PFSK-1 (cell line): ENCODE measurements at regions not wholly inside any gene's neighbourhood (a gene's known extent, or its start where the extent isn't known, plus 50 kb on each side); places are given as distances from the start of the nearest gene placed in this dataset.

ENCODE experiments used
- FOXP2 ChIP-seq: optimal IDR thresholded peaks from 2 replicates; pipeline ENCODE3; 2011; ENCODE audit warnings: borderline replicate concordance, control low read depth, inconsistent platforms; ENCODE audit not compliant: insufficient read depth; ENCODE audit errors: extremely low read length, extremely low read depth
- POLR2AphosphoS5 ChIP-seq: IDR thresholded peaks from 2 replicates; pipeline ENCODE4 v1.6.1; 2012; ENCODE audit warnings: low read depth, mild to moderate bottlenecking, control low read depth, low read length, moderate library complexity
- SIN3A ChIP-seq: IDR thresholded peaks from 2 replicates; pipeline ENCODE4 v1.6.1; 2012; ENCODE audit warnings: mild to moderate bottlenecking, low read length, moderate library complexity, borderline replicate concordance; ENCODE audit not compliant: insufficient read depth
- TAF1 ChIP-seq: IDR thresholded peaks from 2 replicates; pipeline ENCODE4 v1.6.1; 2012; ENCODE audit warnings: low read length, control low read depth, borderline replicate concordance; ENCODE audit not compliant: insufficient read depth
- TF ChIP-seq, protein P1 (sequence below), 2 experiments: IDR thresholded peaks; 2 replicates each; pipeline versions ENCODE4 v1.6.1 to v1.8.0; 2011 to 2012; ENCODE audit warnings: low read depth in 2 of 2, low read length in 2 of 2, control low read depth in 1 of 2, inconsistent platforms in 1 of 2, mild to moderate bottlenecking in 1 of 2, moderate library complexity in 1 of 2; ENCODE audit not compliant: insufficient read depth in 1 of 2

DNA sequence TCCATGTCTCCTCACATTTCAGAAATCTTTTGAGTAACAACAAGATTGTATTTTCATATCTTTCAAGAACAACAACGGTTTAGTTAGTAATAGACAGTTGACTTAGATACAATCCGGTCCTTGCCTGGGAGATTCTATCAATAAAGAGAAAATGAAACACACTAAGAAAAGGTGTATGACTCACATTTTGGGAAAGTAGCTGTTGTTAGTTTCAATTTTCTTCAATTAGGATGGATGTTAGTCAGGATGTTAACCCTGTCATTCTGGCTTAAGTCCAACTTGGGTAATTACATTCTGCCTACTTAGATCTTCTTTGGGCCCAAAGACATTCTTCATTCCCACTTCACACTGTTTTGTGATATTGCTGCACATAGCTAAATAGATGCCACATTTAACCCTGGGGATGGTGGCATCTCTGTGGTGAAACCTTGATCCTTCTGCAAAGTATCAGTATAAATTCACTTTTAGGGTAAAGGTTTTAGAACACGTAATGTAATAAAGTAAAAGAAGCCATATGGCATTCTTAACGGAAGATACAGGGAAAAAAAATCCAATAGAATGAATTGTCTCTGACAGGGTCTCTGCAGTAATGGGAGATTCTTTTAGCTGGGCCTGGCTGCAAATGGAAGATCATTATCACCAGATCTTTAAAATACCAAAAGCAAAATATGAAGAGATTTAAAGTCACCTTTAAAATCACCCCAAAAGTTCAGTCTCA is 365.5 kb downstream of the FIGN start:
- no peak for TF ChIP-seq FOXP2
- no peak for TF ChIP-seq POLR2AphosphoS5
- no peak for TF ChIP-seq SIN3A

DNA sequence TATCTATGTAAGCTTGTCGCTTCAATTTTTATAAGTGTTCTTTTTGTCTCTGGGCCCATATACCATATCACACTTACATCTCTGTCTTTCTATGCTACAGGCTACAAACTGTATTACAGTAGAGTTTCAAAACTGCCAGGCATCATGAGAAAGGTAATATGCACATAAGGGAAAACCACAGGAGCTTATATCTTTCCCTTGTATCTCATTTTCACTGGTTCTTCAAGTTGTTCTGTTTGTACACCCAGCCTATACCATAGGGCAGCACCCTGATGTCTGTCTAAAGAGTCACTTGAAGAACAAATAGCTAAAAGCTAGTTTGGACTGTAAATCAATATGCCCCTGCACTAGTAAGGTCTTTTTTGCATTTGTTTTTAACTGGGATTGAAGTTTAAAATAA is 366.7 kb downstream of the FIGN start:
- TF ChIP-seq TAF1 = no peak
- no peak for TF ChIP-seq SIN3A
- TF ChIP-seq, protein P1, sequence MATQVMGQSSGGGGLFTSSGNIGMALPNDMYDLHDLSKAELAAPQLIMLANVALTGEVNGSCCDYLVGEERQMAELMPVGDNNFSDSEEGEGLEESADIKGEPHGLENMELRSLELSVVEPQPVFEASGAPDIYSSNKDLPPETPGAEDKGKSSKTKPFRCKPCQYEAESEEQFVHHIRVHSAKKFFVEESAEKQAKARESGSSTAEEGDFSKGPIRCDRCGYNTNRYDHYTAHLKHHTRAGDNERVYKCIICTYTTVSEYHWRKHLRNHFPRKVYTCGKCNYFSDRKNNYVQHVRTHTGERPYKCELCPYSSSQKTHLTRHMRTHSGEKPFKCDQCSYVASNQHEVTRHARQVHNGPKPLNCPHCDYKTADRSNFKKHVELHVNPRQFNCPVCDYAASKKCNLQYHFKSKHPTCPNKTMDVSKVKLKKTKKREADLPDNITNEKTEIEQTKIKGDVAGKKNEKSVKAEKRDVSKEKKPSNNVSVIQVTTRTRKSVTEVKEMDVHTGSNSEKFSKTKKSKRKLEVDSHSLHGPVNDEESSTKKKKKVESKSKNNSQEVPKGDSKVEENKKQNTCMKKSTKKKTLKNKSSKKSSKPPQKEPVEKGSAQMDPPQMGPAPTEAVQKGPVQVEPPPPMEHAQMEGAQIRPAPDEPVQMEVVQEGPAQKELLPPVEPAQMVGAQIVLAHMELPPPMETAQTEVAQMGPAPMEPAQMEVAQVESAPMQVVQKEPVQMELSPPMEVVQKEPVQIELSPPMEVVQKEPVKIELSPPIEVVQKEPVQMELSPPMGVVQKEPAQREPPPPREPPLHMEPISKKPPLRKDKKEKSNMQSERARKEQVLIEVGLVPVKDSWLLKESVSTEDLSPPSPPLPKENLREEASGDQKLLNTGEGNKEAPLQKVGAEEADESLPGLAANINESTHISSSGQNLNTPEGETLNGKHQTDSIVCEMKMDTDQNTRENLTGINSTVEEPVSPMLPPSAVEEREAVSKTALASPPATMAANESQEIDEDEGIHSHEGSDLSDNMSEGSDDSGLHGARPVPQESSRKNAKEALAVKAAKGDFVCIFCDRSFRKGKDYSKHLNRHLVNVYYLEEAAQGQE (IDR thresholded peaks at IDR 0.05; ENCODE audit: insufficient read depth in 1 of 2, low read depth in 2 of 2, low read length in 2 of 2) = no peak
- no peak for TF ChIP-seq POLR2AphosphoS5
- no peak for TF ChIP-seq FOXP2

DNA sequence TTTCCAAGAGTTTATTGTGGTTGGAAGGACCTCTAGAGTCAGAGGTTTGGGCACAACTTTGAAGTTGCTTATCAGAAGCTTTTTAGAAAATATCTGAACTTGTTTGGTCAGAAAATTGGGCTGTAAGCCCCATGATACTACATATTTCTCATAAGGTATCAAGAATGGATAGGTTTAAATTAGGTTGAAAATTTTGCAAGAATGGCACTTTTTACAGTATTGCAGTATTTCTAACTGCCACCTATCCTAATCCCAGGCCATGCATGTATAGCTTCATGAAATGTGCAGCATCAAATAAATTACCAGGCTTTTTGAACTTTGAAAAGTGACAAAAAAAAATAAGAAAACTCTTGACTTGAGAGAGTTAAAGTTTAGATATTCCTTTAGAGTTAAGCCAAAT is 367.2 kb downstream of the FIGN start:
- TF ChIP-seq SIN3A (no peak), POLR2AphosphoS5 (no peak), TAF1 (no peak), FOXP2 (no peak)
- TF ChIP-seq, protein P1 (IDR thresholded peaks at IDR 0.05; ENCODE audit: insufficient read depth in 1 of 2, low read depth in 2 of 2, low read length in 2 of 2) = no peak

DNA sequence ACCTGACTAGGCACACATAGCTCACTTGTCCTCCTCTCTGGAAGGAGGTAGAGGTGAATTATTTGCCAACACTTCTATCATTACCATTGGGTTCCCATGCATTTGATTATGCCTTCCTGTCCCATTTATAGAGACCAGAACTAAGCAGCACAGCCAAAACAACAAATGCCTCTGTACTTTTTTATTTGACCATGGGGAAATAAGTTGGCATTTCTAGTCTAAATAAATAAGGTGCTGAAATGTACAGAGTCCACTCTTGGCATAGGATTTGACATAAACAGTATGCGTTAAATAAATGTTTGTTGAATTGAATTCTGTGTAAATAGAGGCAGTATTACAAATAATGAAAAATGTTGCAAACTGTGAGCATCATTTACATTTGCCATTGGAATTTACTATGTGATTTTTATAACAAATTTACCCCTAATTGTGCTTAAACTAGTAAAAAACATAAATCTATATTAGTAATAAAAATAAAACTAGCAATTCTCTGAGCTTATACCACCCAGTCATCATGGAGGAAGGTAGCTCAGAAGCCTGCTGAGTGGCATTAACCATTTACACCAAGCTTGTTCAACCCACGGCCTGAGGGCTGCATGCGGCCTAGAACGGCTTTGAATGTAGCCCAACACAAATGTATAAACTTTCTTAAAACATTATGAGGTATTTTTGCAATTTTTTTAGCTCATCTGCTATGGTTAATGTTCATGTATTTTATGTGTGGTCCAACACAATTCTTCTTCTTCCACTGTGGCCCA is 367.8 kb downstream of the FIGN start:
- no peak for TF ChIP-seq SIN3A
- TF ChIP-seq, protein P1 (IDR thresholded peaks at IDR 0.05; ENCODE audit: insufficient read depth in 1 of 2, low read depth in 2 of 2, low read length in 2 of 2) = no peak
- no peak for TF ChIP-seq FOXP2
- no peak for TF ChIP-seq POLR2AphosphoS5
- TF ChIP-seq TAF1 = no peak

DNA sequence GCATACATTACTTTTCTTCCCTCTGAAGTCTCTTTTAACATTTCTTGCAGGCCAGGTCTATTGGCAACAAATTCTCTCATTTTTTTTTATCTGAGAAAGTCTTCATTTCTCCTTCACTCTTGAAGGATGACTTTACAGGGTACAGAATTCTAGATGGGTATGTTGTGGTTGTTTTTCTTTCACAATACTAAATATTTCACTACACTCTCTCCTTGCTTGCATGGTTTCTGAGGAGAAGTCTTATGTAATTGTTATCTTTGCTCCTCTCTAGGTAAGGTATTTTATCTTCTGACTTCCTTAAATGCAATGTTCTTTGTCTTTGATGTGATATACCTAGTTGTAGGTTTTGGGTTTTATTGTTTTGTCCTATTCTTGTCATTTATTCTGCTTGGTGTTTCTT is 371.1 kb downstream of the FIGN start:
- TF ChIP-seq SIN3A (no peak), FOXP2 (no peak), POLR2AphosphoS5 (no peak), TAF1 (no peak)
- TF ChIP-seq, protein P1 (IDR thresholded peaks at IDR 0.05; ENCODE audit: insufficient read depth in 1 of 2, low read depth in 2 of 2, low read length in 2 of 2) = no peak
